ENCODE measurements at regions not wholly inside any gene's neighbourhood (a gene's known extent, or its start where the extent isn't known, plus 50 kb on each side); places are given as distances from the start of the nearest gene placed in this dataset. TPM values are rescaled to one million over a fixed set of nuclear protein-coding genes. Genes with fewer than 3 reads are reported as not detected.
A peak's percentile ranks its signal among the peaks of the same experiment; 100 is the strongest.
"Not testable (repeated sequence)": the region's sequence is repeated elsewhere in the genome, so short reads cannot be mapped to it uniquely, and the experiment has no call there.

DNA sequence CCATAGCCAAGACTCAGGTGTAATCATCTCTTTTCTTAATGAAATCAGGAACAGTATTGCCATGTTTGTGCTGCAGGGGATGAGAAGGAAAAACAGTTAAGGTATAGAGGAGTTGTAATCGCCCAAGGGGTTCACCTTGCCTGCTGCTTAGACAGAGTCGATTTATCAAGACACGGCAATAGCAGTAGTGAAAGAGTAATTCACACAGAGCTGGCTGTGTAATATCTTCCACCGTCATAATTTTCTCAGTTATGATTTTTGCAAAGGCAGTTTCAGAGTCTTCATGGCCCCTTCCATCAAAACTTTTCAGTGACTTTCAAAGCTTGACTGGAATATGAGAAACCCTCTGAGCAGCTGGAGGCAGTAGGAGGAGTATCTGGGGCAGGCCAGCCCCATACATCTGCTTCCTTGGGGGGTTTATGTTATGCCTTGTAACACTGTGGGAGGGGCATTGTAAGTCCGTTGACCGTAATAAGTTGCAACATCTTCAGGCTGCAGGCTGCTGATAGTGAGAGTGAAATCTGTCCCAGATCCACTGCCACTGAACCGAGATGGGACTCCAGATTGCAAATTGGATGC lies 605.4 kb downstream of the RPIA start:
- H3K4me1 Mint-ChIP-seq (ENCODE audit: low read depth); H3K36me3 Mint-ChIP-seq (ENCODE audit: low read depth); H3K27me3 Mint-ChIP-seq (ENCODE audit: insufficient read depth); DNase-seq; H3K4me3 Mint-ChIP-seq; H3K9me3 Mint-ChIP-seq; H3K27ac Mint-ChIP-seq: not testable (repeated sequence)

DNA sequence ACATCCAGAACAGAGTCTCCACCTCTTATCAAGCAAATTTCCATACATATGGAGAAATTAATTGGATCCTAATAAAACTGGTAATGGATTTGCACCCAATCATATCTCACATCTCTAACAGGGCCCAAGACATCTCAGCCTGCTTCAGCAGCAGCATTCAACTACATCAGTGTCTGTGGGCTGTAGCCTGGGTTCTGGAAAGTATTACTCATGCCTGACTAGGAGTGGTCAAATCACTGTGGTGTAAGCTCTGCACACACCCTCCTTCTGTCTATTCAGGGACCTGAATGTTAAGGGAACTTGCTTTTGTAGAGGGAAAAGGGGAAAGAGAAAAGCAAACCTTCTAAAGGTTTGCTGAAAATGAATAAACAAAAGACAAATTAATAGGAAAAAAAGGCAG lies 607.7 kb downstream of the RPIA start:
- H3K36me3 Mint-ChIP-seq (ENCODE audit: low read depth): not testable (repeated sequence)

DNA sequence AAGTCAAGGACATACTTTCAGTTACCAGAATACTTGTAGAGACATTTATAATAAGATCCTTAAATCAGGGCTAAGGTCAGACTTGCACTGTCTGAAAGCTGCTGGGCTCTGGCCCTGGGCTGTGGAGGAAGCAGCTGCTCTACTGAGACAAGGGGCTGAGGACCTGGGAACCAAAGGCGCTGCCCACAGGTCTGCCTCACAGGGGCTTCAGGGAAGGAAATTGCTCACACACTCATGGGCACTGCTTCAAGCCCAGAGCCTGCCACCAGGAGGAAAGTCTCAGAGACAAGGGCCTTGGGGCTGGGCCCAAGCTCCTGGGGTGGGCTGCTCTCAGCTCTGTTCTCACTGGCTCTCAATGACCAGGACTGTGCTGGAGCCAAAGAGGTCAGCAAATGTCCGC lies 614.1 kb downstream of the RPIA start:
- H3K4me1 Mint-ChIP-seq (ENCODE audit: low read depth); H3K27ac Mint-ChIP-seq; H3K9me3 Mint-ChIP-seq; H3K27me3 Mint-ChIP-seq (ENCODE audit: insufficient read depth); H3K4me3 Mint-ChIP-seq; H3K36me3 Mint-ChIP-seq (ENCODE audit: low read depth); DNase-seq: not testable (repeated sequence)

More for the DNA sequence above, 607.7 kb downstream of the RPIA start:
- not testable (repeated sequence) for H3K27me3 Mint-ChIP-seq (ENCODE audit: insufficient read depth); H3K4me1 Mint-ChIP-seq (ENCODE audit: low read depth); H3K27ac Mint-ChIP-seq; H3K9me3 Mint-ChIP-seq; DNase-seq; H3K4me3 Mint-ChIP-seq

DNA sequence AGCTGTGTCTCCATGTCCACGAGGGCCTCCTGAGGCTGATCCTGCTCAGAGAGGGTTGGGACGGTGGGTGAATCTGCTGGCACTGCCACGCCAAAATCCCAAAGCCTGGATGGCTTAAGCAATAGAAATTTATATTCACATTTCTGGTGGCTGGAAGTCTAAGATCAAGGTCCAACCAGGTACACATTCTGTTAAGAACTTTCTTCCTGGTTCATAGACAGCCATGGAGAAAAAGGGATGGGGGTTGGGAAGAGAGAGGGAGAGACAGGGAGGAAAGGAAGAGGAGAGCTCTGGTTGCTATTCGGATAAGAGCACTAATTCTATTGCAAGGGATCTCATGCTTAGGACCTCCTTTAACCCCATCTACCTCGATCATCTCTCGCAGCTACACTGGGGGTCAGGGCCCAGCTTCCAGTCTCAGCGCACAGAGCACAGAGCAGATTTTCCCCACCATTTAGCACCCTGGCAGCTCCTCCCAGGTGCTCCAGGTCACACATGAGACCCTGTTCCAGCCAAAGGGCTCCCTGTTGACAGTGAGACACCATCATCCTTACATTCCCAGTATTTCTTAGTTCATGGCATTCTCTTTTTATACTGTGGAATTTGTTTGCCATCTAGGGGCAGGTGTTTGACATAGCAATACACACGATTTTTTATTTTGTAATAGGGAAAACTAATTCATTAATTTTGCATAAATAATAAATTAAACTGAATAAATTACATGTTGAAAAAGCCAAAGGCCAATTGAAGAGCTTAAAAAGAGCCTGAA lies 615.6 kb downstream of the RPIA start:
- not testable (repeated sequence) for DNase-seq; H3K27me3 Mint-ChIP-seq (ENCODE audit: insufficient read depth)

DNA sequence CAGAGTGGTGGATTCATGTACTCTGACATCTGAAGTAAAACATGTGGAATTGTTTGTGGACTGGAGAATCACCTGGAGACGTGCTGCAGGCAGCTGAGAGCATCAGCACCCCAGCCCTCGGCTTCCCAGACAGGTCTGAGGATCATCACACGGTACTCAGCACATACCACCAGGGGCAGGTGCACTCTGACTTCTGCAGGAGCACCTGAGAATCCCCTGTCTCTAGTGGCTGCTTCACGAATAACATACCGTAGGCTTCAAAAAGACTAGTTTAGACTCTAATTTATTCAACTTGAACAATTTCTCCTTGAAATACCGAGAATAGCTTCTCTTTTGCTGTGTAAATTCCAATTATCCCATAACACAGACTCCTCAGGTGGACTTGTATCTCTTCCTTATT lies 627.5 kb downstream of the RPIA start:
- H3K4me1 Mint-ChIP-seq (ENCODE audit: low read depth): not testable (repeated sequence)

More for the DNA sequence above, 615.6 kb downstream of the RPIA start:
- H3K27ac Mint-ChIP-seq; H3K4me1 Mint-ChIP-seq (ENCODE audit: low read depth); H3K36me3 Mint-ChIP-seq (ENCODE audit: low read depth); H3K4me3 Mint-ChIP-seq; H3K9me3 Mint-ChIP-seq: not testable (repeated sequence)
- TF ChIP-seq, protein P1, sequence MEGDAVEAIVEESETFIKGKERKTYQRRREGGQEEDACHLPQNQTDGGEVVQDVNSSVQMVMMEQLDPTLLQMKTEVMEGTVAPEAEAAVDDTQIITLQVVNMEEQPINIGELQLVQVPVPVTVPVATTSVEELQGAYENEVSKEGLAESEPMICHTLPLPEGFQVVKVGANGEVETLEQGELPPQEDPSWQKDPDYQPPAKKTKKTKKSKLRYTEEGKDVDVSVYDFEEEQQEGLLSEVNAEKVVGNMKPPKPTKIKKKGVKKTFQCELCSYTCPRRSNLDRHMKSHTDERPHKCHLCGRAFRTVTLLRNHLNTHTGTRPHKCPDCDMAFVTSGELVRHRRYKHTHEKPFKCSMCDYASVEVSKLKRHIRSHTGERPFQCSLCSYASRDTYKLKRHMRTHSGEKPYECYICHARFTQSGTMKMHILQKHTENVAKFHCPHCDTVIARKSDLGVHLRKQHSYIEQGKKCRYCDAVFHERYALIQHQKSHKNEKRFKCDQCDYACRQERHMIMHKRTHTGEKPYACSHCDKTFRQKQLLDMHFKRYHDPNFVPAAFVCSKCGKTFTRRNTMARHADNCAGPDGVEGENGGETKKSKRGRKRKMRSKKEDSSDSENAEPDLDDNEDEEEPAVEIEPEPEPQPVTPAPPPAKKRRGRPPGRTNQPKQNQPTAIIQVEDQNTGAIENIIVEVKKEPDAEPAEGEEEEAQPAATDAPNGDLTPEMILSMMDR (IDR thresholded peaks at IDR 0.05): peak; percentile 16; the same call in 1 of the 2 replicates

DNA sequence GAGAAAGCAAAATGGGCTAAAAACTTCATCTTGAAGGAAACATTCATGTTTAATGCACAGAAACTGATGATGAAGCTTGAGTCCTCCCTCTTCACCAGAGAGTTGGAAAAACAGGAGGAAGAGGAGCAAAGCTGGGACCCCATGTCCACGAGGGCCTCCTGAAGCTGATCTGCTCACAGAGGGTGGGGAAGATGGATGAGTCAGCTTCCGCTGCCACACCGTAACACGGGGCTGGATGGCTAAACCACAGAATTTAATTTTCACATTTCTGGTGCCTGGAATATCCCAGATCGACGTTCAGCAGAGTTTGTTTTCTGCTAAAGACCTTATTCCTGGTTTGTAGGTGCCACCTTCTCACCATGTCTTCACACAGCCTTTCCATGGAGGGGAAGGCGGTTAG lies 634.4 kb downstream of the RPIA start:
- not testable (repeated sequence) for H3K36me3 Mint-ChIP-seq (ENCODE audit: low read depth); H3K4me3 Mint-ChIP-seq; H3K4me1 Mint-ChIP-seq (ENCODE audit: low read depth); H3K27me3 Mint-ChIP-seq (ENCODE audit: insufficient read depth); H3K9me3 Mint-ChIP-seq; H3K27ac Mint-ChIP-seq; DNase-seq

More for the DNA sequence above, 627.5 kb downstream of the RPIA start:
- not testable (repeated sequence) for H3K4me3 Mint-ChIP-seq; H3K27ac Mint-ChIP-seq; H3K9me3 Mint-ChIP-seq; H3K27me3 Mint-ChIP-seq (ENCODE audit: insufficient read depth); DNase-seq; H3K36me3 Mint-ChIP-seq (ENCODE audit: low read depth)

DNA sequence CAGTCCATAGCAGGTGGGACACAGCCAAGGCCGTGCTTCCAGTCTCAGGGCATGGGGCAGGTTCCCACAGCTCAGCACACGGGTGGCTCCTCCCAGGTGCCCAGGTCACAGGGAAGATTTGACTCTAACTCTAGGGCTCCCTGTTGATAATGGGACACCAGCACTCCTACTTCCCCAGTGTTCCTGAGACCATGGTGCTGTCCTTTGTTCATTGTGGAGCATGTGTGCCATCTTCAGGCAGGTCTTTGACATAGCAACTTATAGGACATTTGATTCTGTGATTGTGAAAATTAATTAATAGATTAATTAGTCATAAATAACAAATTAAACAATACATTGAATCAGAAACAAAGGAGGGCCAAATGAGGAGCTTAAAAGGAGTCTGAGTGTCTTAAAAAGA lies 635.0 kb downstream of the RPIA start:
- H3K4me1 Mint-ChIP-seq (ENCODE audit: low read depth); H3K4me3 Mint-ChIP-seq; H3K27ac Mint-ChIP-seq; H3K9me3 Mint-ChIP-seq; H3K27me3 Mint-ChIP-seq (ENCODE audit: insufficient read depth); H3K36me3 Mint-ChIP-seq (ENCODE audit: low read depth): not testable (repeated sequence)
- DNase-seq: peak; percentile 0

DNA sequence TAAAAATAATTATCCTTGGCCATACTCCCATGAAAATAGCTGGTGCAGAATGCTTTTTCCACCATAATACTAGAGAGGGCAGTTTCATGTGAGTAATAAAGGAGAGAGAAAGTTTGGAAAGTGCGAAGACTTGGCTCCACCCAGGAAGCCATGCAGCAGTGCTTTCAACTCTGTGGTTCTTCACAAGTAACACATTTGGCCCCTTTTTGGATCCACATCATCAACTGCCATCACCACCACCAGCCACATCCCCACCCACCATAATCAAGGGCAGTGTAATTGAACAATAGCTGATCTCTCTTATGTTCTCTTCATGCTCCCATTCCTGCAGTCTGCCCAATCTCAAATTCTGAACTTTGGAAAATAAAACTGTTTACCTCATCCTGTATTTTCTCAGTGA lies 637.3 kb downstream of the RPIA start:
- not testable (repeated sequence) for H3K9me3 Mint-ChIP-seq; H3K27ac Mint-ChIP-seq; H3K4me3 Mint-ChIP-seq; H3K36me3 Mint-ChIP-seq (ENCODE audit: low read depth); H3K27me3 Mint-ChIP-seq (ENCODE audit: insufficient read depth); DNase-seq; H3K4me1 Mint-ChIP-seq (ENCODE audit: low read depth)

Small RNA genes in the stretch of these regions (microRNA-seq; reads per million reads assigned to microRNA genes)
- gene MIR4436A: not detected

All from HFFc6 (cell line).